ENCODE measurements at regions not wholly inside any gene's neighbourhood (a gene's known extent, or its start where the extent isn't known, plus 50 kb on each side); places are given as distances from the start of the nearest gene placed in this dataset.

DNA sequence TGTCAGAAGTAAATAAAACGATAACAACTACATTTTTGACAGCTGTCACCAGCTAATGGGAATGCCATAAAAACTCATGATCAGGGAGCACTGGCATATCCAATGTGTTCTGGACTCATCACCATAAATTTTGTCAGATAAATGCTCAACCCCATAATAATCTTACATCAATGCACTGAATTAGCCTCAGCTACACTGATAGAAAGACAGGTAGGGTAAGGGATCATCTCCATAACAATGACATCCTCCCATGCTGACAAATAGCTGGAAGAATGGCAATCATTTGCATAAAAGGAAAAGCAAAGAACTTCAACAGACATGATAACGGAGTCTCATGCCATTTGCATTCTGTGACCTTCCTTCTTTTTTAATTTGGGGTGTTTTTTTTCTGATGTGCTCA lies 352.8 kb upstream of the PFKP start:
- no peak for DNase-seq
- Histone ChIP-seq H3K4me3 (no peak overlapping the region), H3K36me3 (no peaks in the 10 kb centered on the region), H3K4me1 (no peaks in the 10 kb centered on the region), H3K27ac (no peak overlapping the region), H3K27me3 (no peaks in the 10 kb centered on the region), H3K9me3 (peaks cover 3% of the 10 kb centered on the region)
- no peak for ATAC-seq
- TF ChIP-seq, protein P1, sequence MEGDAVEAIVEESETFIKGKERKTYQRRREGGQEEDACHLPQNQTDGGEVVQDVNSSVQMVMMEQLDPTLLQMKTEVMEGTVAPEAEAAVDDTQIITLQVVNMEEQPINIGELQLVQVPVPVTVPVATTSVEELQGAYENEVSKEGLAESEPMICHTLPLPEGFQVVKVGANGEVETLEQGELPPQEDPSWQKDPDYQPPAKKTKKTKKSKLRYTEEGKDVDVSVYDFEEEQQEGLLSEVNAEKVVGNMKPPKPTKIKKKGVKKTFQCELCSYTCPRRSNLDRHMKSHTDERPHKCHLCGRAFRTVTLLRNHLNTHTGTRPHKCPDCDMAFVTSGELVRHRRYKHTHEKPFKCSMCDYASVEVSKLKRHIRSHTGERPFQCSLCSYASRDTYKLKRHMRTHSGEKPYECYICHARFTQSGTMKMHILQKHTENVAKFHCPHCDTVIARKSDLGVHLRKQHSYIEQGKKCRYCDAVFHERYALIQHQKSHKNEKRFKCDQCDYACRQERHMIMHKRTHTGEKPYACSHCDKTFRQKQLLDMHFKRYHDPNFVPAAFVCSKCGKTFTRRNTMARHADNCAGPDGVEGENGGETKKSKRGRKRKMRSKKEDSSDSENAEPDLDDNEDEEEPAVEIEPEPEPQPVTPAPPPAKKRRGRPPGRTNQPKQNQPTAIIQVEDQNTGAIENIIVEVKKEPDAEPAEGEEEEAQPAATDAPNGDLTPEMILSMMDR (IDR thresholded peaks at IDR 0.05) = no peak
- intact Hi-C loops (cut with DNase I) = no loop called here

DNA sequence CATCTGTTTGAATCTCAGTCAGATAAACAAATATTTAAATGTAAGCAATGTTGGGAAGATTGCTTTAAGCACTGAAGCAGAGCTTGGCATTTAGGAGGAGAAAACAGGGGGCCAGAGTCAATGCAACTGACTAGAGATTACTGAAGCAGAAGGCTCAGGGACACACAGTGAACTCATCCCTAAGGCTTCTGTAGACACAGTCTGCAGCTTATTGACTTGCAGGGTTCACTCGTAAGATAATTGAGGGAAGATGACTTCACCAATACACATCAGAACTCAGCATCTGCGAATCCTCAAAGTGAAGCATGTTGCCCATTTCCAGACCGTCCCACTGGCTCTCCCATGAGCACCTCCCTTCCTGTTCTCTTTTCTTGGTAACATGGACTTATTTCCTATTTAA lies 363.4 kb upstream of the PFKP start:
- Histone ChIP-seq H3K4me1 (no peaks in the 10 kb centered on the region), H3K27me3 (no peaks in the 10 kb centered on the region), H3K36me3 (no peaks in the 10 kb centered on the region), H3K9me3 (no peaks in the 10 kb centered on the region), H3K4me3 (no peak overlapping the region), H3K27ac (no peak overlapping the region)
- ATAC-seq (no peak), DNase-seq (no peak)
- intact Hi-C loops (cut with DNase I) = no loop called here
- TF ChIP-seq, protein P1 (IDR thresholded peaks at IDR 0.05) = no peak

DNA sequence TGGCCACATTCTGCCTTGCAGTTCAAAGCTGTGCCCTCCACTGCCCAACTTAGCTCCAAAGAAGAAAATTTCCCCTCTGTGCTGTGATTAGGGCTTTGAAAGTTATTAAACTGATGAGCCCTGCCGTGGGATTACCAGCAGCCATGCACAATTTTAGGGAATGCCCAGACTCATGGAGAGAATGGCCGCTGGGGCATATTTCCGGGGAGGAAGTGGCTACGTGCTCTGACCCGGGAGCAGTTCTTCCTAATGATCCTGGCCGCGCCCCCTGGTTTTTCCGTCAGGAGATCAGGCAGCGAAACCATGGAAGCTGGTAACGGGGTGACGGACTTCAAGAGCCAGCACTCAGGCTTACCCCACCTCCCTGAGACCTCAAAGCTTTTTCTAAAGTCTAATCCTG lies 365.5 kb upstream of the PFKP start:
- ATAC-seq (no peak), DNase-seq (no peak)
- H3K27me3 ChIP-seq = no peaks in the 10 kb centered on the region
- intact Hi-C loops (cut with DNase I) = no loop called here
- H3K36me3 ChIP-seq = no peaks in the 10 kb centered on the region
- H3K4me3 ChIP-seq = no peak overlapping the region
- TF ChIP-seq, protein P1 (IDR thresholded peaks at IDR 0.05) = no peak
- no peak overlapping the region for H3K27ac ChIP-seq
- H3K4me1 ChIP-seq = no peaks in the 10 kb centered on the region
- H3K9me3 ChIP-seq = no peaks in the 10 kb centered on the region

DNA sequence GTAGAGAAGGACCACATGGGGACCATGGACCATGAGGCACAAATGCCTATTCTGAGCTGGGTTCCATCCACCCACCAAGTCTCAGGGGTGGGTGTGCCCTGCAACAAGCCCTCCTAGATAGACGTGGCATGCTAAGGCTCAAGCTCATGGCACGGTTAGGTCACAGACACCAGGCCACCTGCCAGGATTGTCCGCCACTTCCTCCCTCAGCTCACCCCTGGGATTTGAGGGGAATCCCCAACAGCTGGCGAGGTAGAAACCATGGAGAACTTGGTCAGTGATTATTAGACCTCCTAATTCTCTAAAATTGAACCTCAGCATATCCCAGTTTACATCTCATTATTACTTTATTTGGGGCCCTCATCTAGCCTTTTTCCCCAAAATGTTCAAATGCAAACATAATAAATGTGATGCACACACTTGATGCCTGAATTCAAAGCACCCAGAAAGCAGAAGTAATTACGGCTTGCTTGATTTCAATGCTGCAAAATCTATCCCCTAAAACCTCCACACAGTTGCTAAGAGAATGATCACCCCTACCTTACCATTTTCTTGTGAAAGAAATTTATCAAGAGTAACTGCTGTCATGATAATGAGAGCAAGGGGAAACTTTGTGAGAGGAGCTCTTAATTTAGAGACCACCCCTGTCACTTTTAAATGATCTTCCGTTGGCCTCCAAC lies 366.6 kb upstream of the PFKP start:
- intact Hi-C loops (cut with DNase I) = no loop called here
- H3K27me3 ChIP-seq = no peaks in the 10 kb centered on the region
- no peaks in the 10 kb centered on the region for H3K4me1 ChIP-seq
- no peak for ATAC-seq
- no peaks in the 10 kb centered on the region for H3K36me3 ChIP-seq
- no peak for DNase-seq
- H3K9me3 ChIP-seq = no peaks in the 10 kb centered on the region
- no peak overlapping the region for H3K27ac ChIP-seq
- no peak overlapping the region for H3K4me3 ChIP-seq
- TF ChIP-seq, protein P1 (IDR thresholded peaks at IDR 0.05) = no peak

DNA sequence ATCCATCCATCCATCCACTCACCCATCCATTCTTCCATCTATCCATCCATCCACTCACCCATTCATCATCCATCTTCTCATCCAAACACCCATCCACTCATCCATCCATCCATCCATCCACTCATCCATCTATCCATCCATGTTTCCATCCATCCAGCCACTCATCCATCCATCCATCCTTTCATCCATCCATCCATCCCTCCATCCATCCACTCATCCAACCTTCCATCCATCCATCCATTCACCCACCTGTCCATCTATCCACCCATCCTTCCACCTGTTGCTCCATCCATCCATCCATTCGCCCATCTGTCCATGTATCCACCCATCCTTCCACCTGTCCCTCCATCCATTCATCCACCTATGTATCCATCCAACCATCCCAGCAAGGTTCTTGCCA lies 378.4 kb upstream of the PFKP start:
- intact Hi-C loops (cut with DNase I) = no loop called here

More for the DNA sequence above, 378.4 kb upstream of the PFKP start:
- Histone ChIP-seq H3K27me3 (no peaks in the 10 kb centered on the region), H3K27ac (no peak overlapping the region), H3K36me3 (no peaks in the 10 kb centered on the region), H3K9me3 (no peaks in the 10 kb centered on the region), H3K4me1 (no peaks in the 10 kb centered on the region), H3K4me3 (no peak overlapping the region)
- ATAC-seq (no peak), DNase-seq (no peak)
- TF ChIP-seq, protein P1 (IDR thresholded peaks at IDR 0.05) = no peak

All from upper lobe of right lung (tissue), 1 donor.